K562 (cell line): ENCODE measurements at regions not wholly inside any gene's neighbourhood (a gene's known extent, or its start where the extent isn't known, plus 50 kb on each side); places are given as distances from the start of the nearest gene placed in this dataset.

Experiments
- ATAC-seq: fragments of 200-7000 bp; cut with Tn5 transposase; 3 replicates; pipeline ENCODE4 v1.9.1; 2020; ENCODE audit warnings: moderate library complexity
- BruUV-seq: library from RNA; stranded (reverse); fragments of 400-500 nt; replicated peaks from 2 replicates; lab custom pipeline; 2021; lab: Mats Ljungman, UMichigan
- CTCF ChIA-PET: fragments of 300-600 bp; formaldehyde crosslinking; extraction: SDS; loops from one replicate; lab custom pipeline; 2021; ENCODE audit warnings: low intra/inter-chr PET ratio; lab: Yijun Ruan, JAX
- POLR2A ChIA-PET: fragments of 300-600, 350-650 bp; sonication (Branson Sonifier 250); formaldehyde crosslinking; extraction: SDS; loops from one replicate; lab custom pipeline; 2021; ENCODE audit warnings: antibody characterized with exemption, inconsistent platforms; lab: Yijun Ruan, JAX
- DNase-seq, 4 experiments: peaks; one replicate each; pipeline versions ENCODE4 v3.0.0 to v3.0.0-alpha.2; 2011 to 2018; ENCODE audit warnings: low spot score in 3 of 4, mixed read lengths in 3 of 4; ENCODE audit errors: extremely low read depth in 1 of 4
- FAIRE-seq: peaks from 2 replicates; lab custom pipeline; 2011; peaks lifted over from hg19 to GRCh38; lab: Jason Lieb, UNC
- H2AFZ ChIP-seq: 2 replicates; pipeline ENCODE4 v1.6.0; 2011; ENCODE audit warnings: low read depth, low read length, control low read depth, inconsistent platforms
- H3K27ac ChIP-seq: fragments of 200-600 bp; 3 replicates; pipeline ENCODE4 v1.8.0; 2011; ENCODE audit warnings: low read depth, mild to moderate bottlenecking, control low read depth, inconsistent platforms, low read length, moderate library complexity, mixed read lengths; ENCODE audit errors: extremely low read depth
- H3K27me3 ChIP-seq, 2 experiments: fragments of 300-600 bp in 1 of 2; 2 replicates in 1 of 2; 3 replicates in 1 of 2; pipeline versions ENCODE4 v1.6.0 to v1.8.0; 2011; ENCODE audit warnings: inconsistent platforms in 2 of 2, low read length in 2 of 2, mild to moderate bottlenecking in 1 of 2, mixed read lengths in 1 of 2, moderate library complexity in 1 of 2; ENCODE audit not compliant: control insufficient read depth in 2 of 2, insufficient read depth in 2 of 2
- H3K36me3 ChIP-seq: fragments of 300-600 bp; 3 replicates; pipeline ENCODE4 v1.8.0; 2011; ENCODE audit warnings: mild to moderate bottlenecking, low read length, inconsistent platforms; ENCODE audit not compliant: control insufficient read depth, insufficient read depth
- H3K4me1 ChIP-seq, 2 experiments: fragments of 200-600 bp in 1 of 2; replicated peaks in 1 of 2; 2 replicates in 1 of 2; 3 replicates in 1 of 2; pipeline versions ENCODE4 v1.5.1 to v1.8.0; 2011; ENCODE audit warnings: inconsistent platforms in 2 of 2, low read length in 2 of 2, mild to moderate bottlenecking in 1 of 2, mixed read lengths in 1 of 2, moderate library complexity in 1 of 2; ENCODE audit not compliant: control insufficient read depth in 2 of 2, insufficient read depth in 2 of 2
- H3K4me2 ChIP-seq: 2 replicates; pipeline ENCODE4 v1.6.1; 2011; ENCODE audit warnings: low read length, control low read depth, inconsistent platforms, mixed read lengths; ENCODE audit not compliant: insufficient read depth
- H3K4me3 ChIP-seq: fragments of 200-600 bp; sonication (generic), shearing (Covaris generic); 2 replicates; pipeline ENCODE4 v1.5.1; 2016; ENCODE audit warnings: control low read depth, inconsistent platforms
- H3K79me2 ChIP-seq: fragments of 200-600 bp; 3 replicates; pipeline ENCODE4 v1.8.0; 2011; ENCODE audit warnings: low read length, inconsistent platforms; ENCODE audit not compliant: control insufficient read depth, insufficient read depth
- H3K9ac ChIP-seq, 2 experiments: 2 replicates each; pipeline versions ENCODE4 v1.6.0 to v1.6.1; 2011; ENCODE audit warnings: low read depth in 2 of 2, low read length in 2 of 2, control low read depth in 1 of 2, inconsistent platforms in 1 of 2, mild to moderate bottlenecking in 1 of 2, mixed read lengths in 1 of 2; ENCODE audit not compliant: insufficient read depth in 1 of 2
- H3K9me1 ChIP-seq: one replicate; pipeline ENCODE4 v1.6.0; 2011; ENCODE audit warnings: inconsistent platforms, mild to moderate bottlenecking, low read length, moderate library complexity; ENCODE audit not compliant: control insufficient read depth, insufficient read depth
- H3K9me3 ChIP-seq: replicated peaks from 2 replicates; pipeline ENCODE4 v1.5.1; 2011; ENCODE audit warnings: low read depth, low read length, inconsistent platforms; ENCODE audit not compliant: control insufficient read depth, insufficient read depth
- H4K20me1 ChIP-seq: replicated peaks from 2 replicates; pipeline ENCODE4 v1.6.1; 2011; ENCODE audit warnings: low read length, inconsistent platforms, mixed read lengths; ENCODE audit not compliant: control insufficient read depth, insufficient read depth
- AFF1 ChIP-seq, 2 experiments: fragments of 450-650 bp; IDR thresholded peaks; 2 replicates each; pipeline ENCODE4 v1.6.1; 2018; ENCODE audit warnings: mild to moderate bottlenecking in 2 of 2, low read depth in 1 of 2; ENCODE audit not compliant: partially characterized antibody in 2 of 2
- HEY1 ChIP-seq: fragments of 250-450 bp; sonication (Bioruptor Pico); IDR thresholded peaks from 2 replicates; pipeline ENCODE4 v1.5.0; 2020; ENCODE audit warnings: mild to moderate bottlenecking, moderate library complexity, borderline replicate concordance
- HNRNPK ChIP-seq: fragments of 200-400 bp; formaldehyde crosslinking; IDR thresholded peaks from one replicate; pipeline ENCODE4 v1.6.1; 2018; ENCODE audit warnings: mild to moderate bottlenecking, low read depth, low read length; ENCODE audit not compliant: poor library complexity, severe bottlenecking
- PCBP2 ChIP-seq: fragments of 200-400 bp; formaldehyde crosslinking; IDR thresholded peaks from 2 replicates; pipeline ENCODE4 v1.6.1; 2018; ENCODE audit warnings: low read length, low read depth, mild to moderate bottlenecking, moderate library complexity; ENCODE audit not compliant: poor library complexity, severe bottlenecking
- TEAD1 ChIP-seq, 2 experiments: fragments of 450-650 bp in 1 of 2; sonication (generic) in 1 of 2; formaldehyde crosslinking; IDR thresholded peaks; 2 replicates each; pipeline versions ENCODE4 v1.4.0 to v1.8.0; 2020 to 2022; ENCODE audit warnings: mild to moderate bottlenecking in 2 of 2, missing genetic modification reagents in 1 of 2
- XRCC3 ChIP-seq: fragments of 450-650 bp; IDR thresholded peaks from 2 replicates; pipeline ENCODE4 v1.6.1; 2017; ENCODE audit warnings: mild to moderate bottlenecking, moderate library complexity
- ZNF134 ChIP-seq: fragments of 250-450 bp; sonication (Bioruptor Pico); conservative IDR thresholded peaks from 2 replicates; pipeline ENCODE4 v1.4.0; 2020
- ZNF232 ChIP-seq: sonication (generic); formaldehyde crosslinking; IDR thresholded peaks from 2 replicates; pipeline ENCODE4 v1.8.0; 2022; ENCODE audit warnings: mild to moderate bottlenecking, missing genetic modification reagents
- WGBS: fragments of 100-300 bp; shearing (Covaris generic); methylation state at CpG from one replicate; pipeline ENCODE4 v1.1.6; 2016; ENCODE audit warnings: low coverage, mixed read lengths; ENCODE audit not compliant: insufficient coverage; ENCODE audit errors: missing lambda C conversion rate; 5-methylcytosine and 5-hydroxymethylcytosine counted together
- in situ Hi-C: fragments of 300-500 bp; cut with MboI; formaldehyde crosslinking; loops from 4 replicates; pipeline ENCODE4 v1.15.0; 2018; ENCODE audit warnings: inconsistent platforms, mixed read lengths
- intact Hi-C: fragments of 100-400 bp; cut with micrococcal nuclease; formaldehyde crosslinking; loops from 2 replicates; pipeline ENCODE4 v1.14.2; 2022

- TF ChIP-seq TEAD1 (CRISPR knock-in tag; IDR thresholded peaks at IDR 0.05) (no peak), HEY1 (CRISPR knock-in tag) (no peak), XRCC3 (no peak), AFF1 (IDR thresholded peaks at IDR 0.05; ENCODE audit: low read depth in 1 of 2, partially characterized antibody in 2 of 2) (no peak)
Observed at GRCh38 chr7:79790656-79791262, 337.3 kb upstream of the MAGI2 start (continued).

- DNase-seq (no peak), ATAC-seq (no peak), FAIRE-seq (no peak)
- no peak overlapping the region for H3K4me2 ChIP-seq
- ChIA-PET CTCF (no interaction called here), POLR2A (no interaction called here)
- H3K27me3 ChIP-seq, result no peaks in the 10 kb centered on the region
- TF ChIP-seq ZNF232 (CRISPR knock-in tag) (no peak), ZNF134 (no peak), PCBP2 (peak; percentile 86), HNRNPK (peak; percentile 50)
- BruUV-seq, result no TSS peak
- no peak overlapping the region for H3K4me3 ChIP-seq
- H3K4me1 ChIP-seq, result no peaks in the 10 kb centered on the region
- no peaks in the 10 kb centered on the region for H3K9me1 ChIP-seq
- no peak overlapping the region for H3K9ac ChIP-seq
- no peaks in the 10 kb centered on the region for H4K20me1 ChIP-seq
- H2AFZ ChIP-seq, result no peak overlapping the region
- 0% methylated on average over 1 of the region's 2 CpGs for WGBS
- in situ Hi-C loops, result no loop called here
- no peaks in the 10 kb centered on the region for H3K79me2 ChIP-seq
- H3K36me3 ChIP-seq, result no peaks in the 10 kb centered on the region
- intact Hi-C loops, result no loop called here
- no peak overlapping the region for H3K27ac ChIP-seq
- H3K9me3 ChIP-seq, result no peaks in the 10 kb centered on the region
Observed at GRCh38 chr7:79789584-79790345, 336.3 kb upstream of the MAGI2 start.
